ENCODE measurements at regions not wholly inside any gene's neighbourhood (a gene's known extent, or its start where the extent isn't known, plus 50 kb on each side); places are given as distances from the start of the nearest gene placed in this dataset.

GRCh38 chr10:128629111-128630096, 503.2 kb upstream of the MKI67 start:
- no peaks in the 10 kb centered on the region for H3K9me2 ChIP-seq (ENCODE audit: insufficient read depth)
- ChIA-PET POLR2A (no interaction called here), CTCF (interaction anchor here (0.9 to 1.3 kb wide), 2 partner anchors 12 to 26 kb away, joined by 3 read pairs; no protein-coding TSS in a partner anchor), RAD21 (ENCODE audit: low non-redundant PET in 1 of 2, low total read pairs in 2 of 2, uncharacterized antibody in 2 of 2, unreplicated experiment in 2 of 2) (no interaction called here)
- H3K9ac ChIP-seq (ENCODE audit: low read length): no peak overlapping the region
- peaks cover 27 to 46% of the 10 kb centered on the region in 2 experiments for H3K4me1 ChIP-seq (ENCODE audit: control insufficient read depth in 1 of 2, insufficient read depth in 2 of 2, low read length in 2 of 2)
- ATAC-seq (peak; percentile 93), DNase-seq (ENCODE audit: low read depth, low spot score) (peak; percentile 98)
- H3K27me3 ChIP-seq (ENCODE audit: insufficient read depth, low read length): peaks cover 9% of the 10 kb centered on the region
- H3K4me2 ChIP-seq (ENCODE audit: low read length): peak overlapping the region; percentile 73
- H2AFZ ChIP-seq (ENCODE audit: low read depth, low read length, poor library complexity, severe bottlenecking): peak overlapping the region; percentile 63
- peak overlapping the region; percentile 24 to 37; a peak in 3 of 4 replicates for H3K4me3 ChIP-seq (replicated peaks in 1 of 2; ENCODE audit: low read depth in 1 of 2, low read length in 2 of 2)
- no peaks in the 10 kb centered on the region for H4K20me1 ChIP-seq (ENCODE audit: insufficient read depth)
- no peaks in the 10 kb centered on the region for H3K79me2 ChIP-seq (ENCODE audit: insufficient read depth, low read length)
- H3K27ac ChIP-seq (ENCODE audit: low read depth, low read length): peak overlapping the region; percentile 51
- no peaks in the 10 kb centered on the region for H3K9me3 ChIP-seq (ENCODE audit: control insufficient read depth in 1 of 2, insufficient read depth in 1 of 2, low read depth in 1 of 2, low read length in 2 of 2)
- intact Hi-C loops (cut with micrococcal nuclease): loop anchor here (5.0 kb wide), 1 partner anchor 213 kb away; no protein-coding TSS in a partner anchor
- BruUV-seq (replicated peaks): no TSS peak
- H3K36me3 ChIP-seq (ENCODE audit: control insufficient read depth in 1 of 2, insufficient read depth in 2 of 2, low read length in 2 of 2): no peaks in the 10 kb centered on the region
- TF ChIP-seq EGR1 (IDR thresholded peaks at IDR 0.05; ENCODE audit: low read depth) (0 out of 2 replicates have a peak, but pooled peaks have one; percentile 36), POLR2A (IDR thresholded peaks at IDR 0.05; ENCODE audit: borderline replicate concordance, extremely low read depth, insufficient read depth, insufficient read length) (no peak), ATF3 (IDR thresholded peaks at IDR 0.05) (no peak; the same call in 1 of the 2 replicates), REST (IDR thresholded peaks at IDR 0.05; ENCODE audit: low read depth) (no peak), CTCF (IDR thresholded peaks at IDR 0.05 in 2 of 3, conservative IDR thresholded peaks at IDR 0.05 in 1 of 3; ENCODE audit: borderline replicate concordance in 1 of 3, insufficient read depth in 1 of 3, low read depth in 2 of 3, low read length in 2 of 3) (no peak), ZFX (IDR thresholded peaks at IDR 0.05) (no peak), CEBPB (IDR thresholded peaks at IDR 0.05; ENCODE audit: low read depth) (peak; percentile 82), ELF1 (IDR thresholded peaks at IDR 0.05; ENCODE audit: borderline replicate concordance, low read depth) (peak; percentile 71; the same call in 1 of the 2 replicates), EZH2phosphoT487 (IDR thresholded peaks at IDR 0.05; ENCODE audit: borderline replicate concordance) (no peak), FOSL1 (IDR thresholded peaks at IDR 0.05; ENCODE audit: low read depth) (peak; percentile 100), SIN3A (IDR thresholded peaks at IDR 0.05; ENCODE audit: low read depth) (peak; percentile 98), YY1 (IDR thresholded peaks at IDR 0.05; ENCODE audit: extremely low read depth, insufficient replicate concordance, low read depth, low read length) (peak; percentile 78), CBX3 (IDR thresholded peaks at IDR 0.05; ENCODE audit: low read depth) (peak; percentile 99), JUND (IDR thresholded peaks at IDR 0.05) (peak; percentile 100), RAD21 (IDR thresholded peaks at IDR 0.05; ENCODE audit: low read depth) (peak; percentile 19; the same call in 1 of the 2 replicates), SRF (IDR thresholded peaks at IDR 0.05; ENCODE audit: low read depth) (peak; percentile 93), EZH2 (IDR thresholded peaks at IDR 0.05) (no peak), ZBTB33 (IDR thresholded peaks at IDR 0.05; ENCODE audit: extremely low read depth, insufficient replicate concordance, low read length) (peak; percentile 81), SP1 (IDR thresholded peaks at IDR 0.05; ENCODE audit: low read depth) (peak; percentile 99)
